HCT116 (cell line): ENCODE measurements at regions not wholly inside any gene's neighbourhood (a gene's known extent, or its start where the extent isn't known, plus 50 kb on each side); places are given as distances from the start of the nearest gene placed in this dataset.

Source experiments
- ATAC-seq: fragments of 200-7000 bp; cut with Tn5 transposase; 2 replicates; pipeline ENCODE4 v1.9.1; 2020; ENCODE audit warnings: mild to moderate bottlenecking, moderate library complexity
- BruUV-seq: library from RNA; stranded (reverse); fragments of 400-500 nt; replicated peaks from 2 replicates; lab custom pipeline; 2021; lab: Mats Ljungman, UMichigan
- CTCF ChIA-PET: fragments of 300-600 bp; sonication (Branson Sonifier 250); formaldehyde crosslinking; loops from one replicate; lab custom pipeline; 2021; ENCODE audit warnings: antibody characterized with exemption; lab: Charles Lee
- POLR2A ChIA-PET: fragments of 300-600, 350-600 bp; sonication (Branson Sonifier 250); formaldehyde crosslinking; loops from one replicate; lab custom pipeline; 2021; ENCODE audit warnings: antibody characterized with exemption; lab: Charles Lee
- RAD21 ChIA-PET, 2 experiments: fragments of 300-600 bp; sonication (Branson Sonifier 250); formaldehyde crosslinking; loops; one replicate each; lab custom pipeline; 2023; ENCODE audit warnings: low total read pairs in 2 of 2; ENCODE audit not compliant: uncharacterized antibody in 2 of 2, unreplicated experiment in 2 of 2, low non-redundant PET in 1 of 2; lab: Charles Lee
- DNase-seq: peaks from one replicate; pipeline ENCODE4 v3.0.0-alpha.2; 2010; ENCODE audit warnings: low read depth, low spot score
- H2AFZ ChIP-seq: fragments of 200-600 bp; shearing (Covaris generic), sonication (generic); 2 replicates; pipeline ENCODE4 v1.6.1; 2017; ENCODE audit warnings: low read depth, mixed run types, mixed read lengths, antibody characterized with exemption, low read length; ENCODE audit not compliant: poor library complexity, severe bottlenecking
- H3K27ac ChIP-seq: 2 replicates; pipeline ENCODE4 v1.5.1; 2012; ENCODE audit warnings: low read depth, low read length
- H3K27me3 ChIP-seq: fragments of 200-600 bp; sonication (generic); 2 replicates; pipeline ENCODE4 v1.6.1; 2016; ENCODE audit warnings: mixed run types, low read length, mixed read lengths; ENCODE audit not compliant: insufficient read depth
- H3K36me3 ChIP-seq, 2 experiments: fragments of 200-500 bp in 1 of 2; fragments of 200-600 bp in 1 of 2; sonication (Bioruptor generic) in 1 of 2; sonication (generic) in 1 of 2; 2 replicates each; pipeline versions ENCODE4 v1.5.1 to v1.6.1; 2014 to 2016; ENCODE audit warnings: low read length in 2 of 2, inconsistent platforms in 1 of 2, mixed read lengths in 1 of 2, mixed run types in 1 of 2; ENCODE audit not compliant: insufficient read depth in 2 of 2, control insufficient read depth in 1 of 2
- H3K4me1 ChIP-seq, 2 experiments: fragments of 200-600 bp in 1 of 2; sonication (generic) in 1 of 2; 2 replicates each; pipeline versions ENCODE4 v1.5.1 to v1.6.1; 2012 to 2017; ENCODE audit warnings: low read length in 2 of 2, inconsistent platforms in 1 of 2, mild to moderate bottlenecking in 1 of 2, mixed read lengths in 1 of 2, mixed run types in 1 of 2, moderate library complexity in 1 of 2; ENCODE audit not compliant: insufficient read depth in 2 of 2, control insufficient read depth in 1 of 2
- H3K4me2 ChIP-seq: fragments of 200-600 bp; sonication (generic); 2 replicates; pipeline ENCODE4 v1.6.1; 2017; ENCODE audit warnings: mixed run types, low read length, mixed read lengths
- H3K4me3 ChIP-seq, 2 experiments: fragments of 200-600 bp in 1 of 2; sonication (generic) in 1 of 2; replicated peaks in 1 of 2; 2 replicates each; pipeline ENCODE4 v1.5.1; 2011 to 2016; ENCODE audit warnings: low read length in 2 of 2, control low read depth in 1 of 2, low read depth in 1 of 2, mild to moderate bottlenecking in 1 of 2, mixed read lengths in 1 of 2, mixed run types in 1 of 2
- H3K79me2 ChIP-seq: fragments of 200-600 bp; sonication (generic); 2 replicates; pipeline ENCODE4 v1.6.1; 2017; ENCODE audit warnings: mild to moderate bottlenecking, mixed run types, low read length, moderate library complexity, mixed read lengths; ENCODE audit not compliant: insufficient read depth
- H3K9ac ChIP-seq: fragments of 200-600 bp; sonication (generic); 2 replicates; pipeline ENCODE4 v1.6.1; 2016; ENCODE audit warnings: low read length, mixed read lengths
- H3K9me2 ChIP-seq: fragments of 200-600 bp; sonication (generic), shearing (Covaris generic); 2 replicates; pipeline ENCODE4 v1.6.1; 2017; ENCODE audit warnings: mixed run types, mild to moderate bottlenecking, moderate library complexity; ENCODE audit not compliant: insufficient read depth
- H3K9me3 ChIP-seq, 2 experiments: fragments of 200-500 bp in 1 of 2; fragments of 200-600 bp in 1 of 2; sonication (Bioruptor generic) in 1 of 2; sonication (generic) in 1 of 2; 2 replicates each; pipeline ENCODE4 v1.6.1; 2014 to 2017; ENCODE audit warnings: low read length in 2 of 2, mixed read lengths in 2 of 2, inconsistent platforms in 1 of 2, low read depth in 1 of 2, mild to moderate bottlenecking in 1 of 2, mixed run types in 1 of 2, moderate library complexity in 1 of 2; ENCODE audit not compliant: control insufficient read depth in 1 of 2, insufficient read depth in 1 of 2
- H4K20me1 ChIP-seq: fragments of 200-600 bp; sonication (generic), shearing (Covaris generic); 2 replicates; pipeline ENCODE4 v1.6.1; 2017; ENCODE audit warnings: mixed run types, mild to moderate bottlenecking, moderate library complexity; ENCODE audit not compliant: insufficient read depth
- EZH2 ChIP-seq: fragments of 200-600 bp; sonication (generic); IDR thresholded peaks from 2 replicates; pipeline ENCODE4 v1.6.1; 2017; ENCODE audit warnings: antibody characterized with exemption, mixed run types
- EZH2phosphoT487 ChIP-seq: fragments of 200-600 bp; IDR thresholded peaks from 2 replicates; pipeline ENCODE4 v1.6.1; 2018; ENCODE audit warnings: antibody characterized with exemption, borderline replicate concordance
- JUND ChIP-seq: IDR thresholded peaks from 2 replicates; pipeline ENCODE4 v1.6.1; 2012
- POLR2A ChIP-seq: IDR thresholded peaks from 2 replicates; pipeline ENCODE4 v1.7.0; 2011; ENCODE audit warnings: borderline replicate concordance; ENCODE audit not compliant: insufficient read depth, insufficient read length; ENCODE audit errors: extremely low read depth
- SIN3A ChIP-seq: IDR thresholded peaks from 2 replicates; pipeline ENCODE4 v1.6.1; 2012; ENCODE audit warnings: low read depth
- YY1 ChIP-seq: IDR thresholded peaks from 2 replicates; pipeline ENCODE4 v1.6.1; 2011; ENCODE audit warnings: low read length, low read depth, moderate library complexity, mild to moderate bottlenecking; ENCODE audit not compliant: insufficient replicate concordance; ENCODE audit errors: extremely low read depth
- ZNF274 ChIP-seq: fragments of 200-500 bp; sonication (Bioruptor generic); IDR thresholded peaks from 2 replicates; pipeline ENCODE4 v1.6.1; 2014; ENCODE audit warnings: mild to moderate bottlenecking, low read depth, low read length, inconsistent platforms
- intact Hi-C: fragments of 100-400 bp; cut with micrococcal nuclease; formaldehyde crosslinking; loops from 2 replicates; pipeline ENCODE4 v1.10.0; 2022
- TF ChIP-seq, protein P1 (sequence below): IDR thresholded peaks from 2 replicates; pipeline ENCODE4 v1.6.1; 2012; ENCODE audit warnings: low read depth
- TF ChIP-seq, protein P2 (sequence below): IDR thresholded peaks from 2 replicates; pipeline ENCODE4 v1.6.1; 2012
- TF ChIP-seq, protein P3 (sequence below), 3 experiments: fragments of 200-600 bp in 1 of 3; sonication (generic) in 1 of 3; IDR thresholded peaks in 2 of 3; conservative IDR thresholded peaks in 1 of 3; 2 replicates each; pipeline ENCODE4 v1.5.1; 2012 to 2017; ENCODE audit warnings: low read depth in 2 of 3, low read length in 2 of 3, antibody characterized with exemption in 1 of 3, borderline replicate concordance in 1 of 3, control low read depth in 1 of 3, mild to moderate bottlenecking in 1 of 3, mixed read lengths in 1 of 3, mixed run types in 1 of 3, moderate library complexity in 1 of 3; ENCODE audit not compliant: insufficient read depth in 1 of 3
- TF ChIP-seq, protein P4 (sequence below): IDR thresholded peaks from 2 replicates; pipeline ENCODE4 v1.6.1; 2011; ENCODE audit warnings: mild to moderate bottlenecking, low read length, moderate library complexity; ENCODE audit not compliant: insufficient replicate concordance; ENCODE audit errors: extremely low read depth

DNA sequence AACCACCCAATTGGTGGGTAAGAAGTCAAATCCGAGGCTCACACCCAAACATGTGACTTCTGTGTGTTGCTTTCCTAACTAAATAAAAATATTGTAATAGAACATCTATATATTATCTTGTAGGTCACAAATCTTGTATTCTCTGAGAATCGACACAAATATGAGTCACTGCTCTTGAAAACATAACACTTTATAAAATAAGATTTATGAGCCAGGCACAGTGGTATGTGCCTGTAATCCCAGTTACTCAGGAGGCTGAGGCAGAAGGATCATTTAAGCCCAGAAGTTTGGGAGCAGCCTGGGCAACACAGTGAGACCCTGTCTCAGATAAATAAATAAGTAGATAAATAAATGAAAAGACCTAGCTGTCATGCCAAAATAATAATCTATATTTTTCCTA, 624.1 kb downstream of the ANXA1 start:
- no peak overlapping the region for H3K4me2 ChIP-seq
- TF ChIP-seq ZNF274 (no peak), SIN3A (no peak), YY1 (no peak), POLR2A (no peak), JUND (no peak), EZH2phosphoT487 (no peak), EZH2 (no peak)
- H3K9me2 ChIP-seq = no peaks in the 10 kb centered on the region
- intact Hi-C loops = no loop called here
- H3K9ac ChIP-seq = no peak overlapping the region
- DNase-seq = no peak
- RAD21 ChIA-PET = no interaction called here
- no peak overlapping the region for H2AFZ ChIP-seq
- no peak overlapping the region for H3K27ac ChIP-seq
- H3K36me3 ChIP-seq = no peaks in the 10 kb centered on the region
- no peak overlapping the region for H3K4me3 ChIP-seq
- no peaks in the 10 kb centered on the region for H3K4me1 ChIP-seq
- H4K20me1 ChIP-seq = no peaks in the 10 kb centered on the region; the same call in 1 of the 2 replicates
- CTCF ChIA-PET = no interaction called here
- H3K79me2 ChIP-seq = no peaks in the 10 kb centered on the region
- no peaks in the 10 kb centered on the region for H3K27me3 ChIP-seq
- no peak for ATAC-seq
- no peaks in the 10 kb centered on the region for H3K9me3 ChIP-seq
- POLR2A ChIA-PET = no interaction called here
- BruUV-seq = no TSS peak

DNA sequence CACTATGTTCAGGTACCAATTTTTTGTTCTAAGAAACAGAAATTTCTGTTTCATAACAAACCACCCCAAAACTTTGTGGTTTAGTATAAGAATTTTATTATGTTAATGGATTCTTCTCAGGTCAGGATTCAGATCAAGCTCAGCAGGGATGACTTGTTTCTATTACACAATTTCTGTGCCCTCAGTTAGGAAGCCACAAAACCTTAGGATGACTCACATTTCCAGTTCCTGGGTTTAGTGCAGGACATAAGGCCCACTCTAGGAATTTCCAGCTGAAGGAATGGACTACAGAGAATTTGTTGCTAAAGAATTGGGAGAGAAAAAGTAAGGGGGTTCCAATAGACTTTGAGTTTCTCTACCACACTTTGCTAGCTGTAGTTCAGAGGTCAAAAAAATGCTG, 629.3 kb downstream of the ANXA1 start:
- BruUV-seq = no TSS peak
- Histone ChIP-seq H3K27ac (no peak overlapping the region), H3K9me3 (no peaks in the 10 kb centered on the region)
- TF ChIP-seq, protein P1, sequence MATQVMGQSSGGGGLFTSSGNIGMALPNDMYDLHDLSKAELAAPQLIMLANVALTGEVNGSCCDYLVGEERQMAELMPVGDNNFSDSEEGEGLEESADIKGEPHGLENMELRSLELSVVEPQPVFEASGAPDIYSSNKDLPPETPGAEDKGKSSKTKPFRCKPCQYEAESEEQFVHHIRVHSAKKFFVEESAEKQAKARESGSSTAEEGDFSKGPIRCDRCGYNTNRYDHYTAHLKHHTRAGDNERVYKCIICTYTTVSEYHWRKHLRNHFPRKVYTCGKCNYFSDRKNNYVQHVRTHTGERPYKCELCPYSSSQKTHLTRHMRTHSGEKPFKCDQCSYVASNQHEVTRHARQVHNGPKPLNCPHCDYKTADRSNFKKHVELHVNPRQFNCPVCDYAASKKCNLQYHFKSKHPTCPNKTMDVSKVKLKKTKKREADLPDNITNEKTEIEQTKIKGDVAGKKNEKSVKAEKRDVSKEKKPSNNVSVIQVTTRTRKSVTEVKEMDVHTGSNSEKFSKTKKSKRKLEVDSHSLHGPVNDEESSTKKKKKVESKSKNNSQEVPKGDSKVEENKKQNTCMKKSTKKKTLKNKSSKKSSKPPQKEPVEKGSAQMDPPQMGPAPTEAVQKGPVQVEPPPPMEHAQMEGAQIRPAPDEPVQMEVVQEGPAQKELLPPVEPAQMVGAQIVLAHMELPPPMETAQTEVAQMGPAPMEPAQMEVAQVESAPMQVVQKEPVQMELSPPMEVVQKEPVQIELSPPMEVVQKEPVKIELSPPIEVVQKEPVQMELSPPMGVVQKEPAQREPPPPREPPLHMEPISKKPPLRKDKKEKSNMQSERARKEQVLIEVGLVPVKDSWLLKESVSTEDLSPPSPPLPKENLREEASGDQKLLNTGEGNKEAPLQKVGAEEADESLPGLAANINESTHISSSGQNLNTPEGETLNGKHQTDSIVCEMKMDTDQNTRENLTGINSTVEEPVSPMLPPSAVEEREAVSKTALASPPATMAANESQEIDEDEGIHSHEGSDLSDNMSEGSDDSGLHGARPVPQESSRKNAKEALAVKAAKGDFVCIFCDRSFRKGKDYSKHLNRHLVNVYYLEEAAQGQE = no peak
- TF ChIP-seq, protein P2, sequence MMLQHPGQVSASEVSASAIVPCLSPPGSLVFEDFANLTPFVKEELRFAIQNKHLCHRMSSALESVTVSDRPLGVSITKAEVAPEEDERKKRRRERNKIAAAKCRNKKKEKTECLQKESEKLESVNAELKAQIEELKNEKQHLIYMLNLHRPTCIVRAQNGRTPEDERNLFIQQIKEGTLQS = no peak
- TF ChIP-seq, protein P3, sequence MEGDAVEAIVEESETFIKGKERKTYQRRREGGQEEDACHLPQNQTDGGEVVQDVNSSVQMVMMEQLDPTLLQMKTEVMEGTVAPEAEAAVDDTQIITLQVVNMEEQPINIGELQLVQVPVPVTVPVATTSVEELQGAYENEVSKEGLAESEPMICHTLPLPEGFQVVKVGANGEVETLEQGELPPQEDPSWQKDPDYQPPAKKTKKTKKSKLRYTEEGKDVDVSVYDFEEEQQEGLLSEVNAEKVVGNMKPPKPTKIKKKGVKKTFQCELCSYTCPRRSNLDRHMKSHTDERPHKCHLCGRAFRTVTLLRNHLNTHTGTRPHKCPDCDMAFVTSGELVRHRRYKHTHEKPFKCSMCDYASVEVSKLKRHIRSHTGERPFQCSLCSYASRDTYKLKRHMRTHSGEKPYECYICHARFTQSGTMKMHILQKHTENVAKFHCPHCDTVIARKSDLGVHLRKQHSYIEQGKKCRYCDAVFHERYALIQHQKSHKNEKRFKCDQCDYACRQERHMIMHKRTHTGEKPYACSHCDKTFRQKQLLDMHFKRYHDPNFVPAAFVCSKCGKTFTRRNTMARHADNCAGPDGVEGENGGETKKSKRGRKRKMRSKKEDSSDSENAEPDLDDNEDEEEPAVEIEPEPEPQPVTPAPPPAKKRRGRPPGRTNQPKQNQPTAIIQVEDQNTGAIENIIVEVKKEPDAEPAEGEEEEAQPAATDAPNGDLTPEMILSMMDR (IDR thresholded peaks at IDR 0.05 in 2 of 3, conservative IDR thresholded peaks at IDR 0.05 in 1 of 3; ENCODE audit: borderline replicate concordance in 1 of 3, insufficient read depth in 1 of 3, low read depth in 2 of 3, low read length in 2 of 3) = no peak
- TF ChIP-seq EZH2phosphoT487 = no peak
- TF ChIP-seq, protein P4, sequence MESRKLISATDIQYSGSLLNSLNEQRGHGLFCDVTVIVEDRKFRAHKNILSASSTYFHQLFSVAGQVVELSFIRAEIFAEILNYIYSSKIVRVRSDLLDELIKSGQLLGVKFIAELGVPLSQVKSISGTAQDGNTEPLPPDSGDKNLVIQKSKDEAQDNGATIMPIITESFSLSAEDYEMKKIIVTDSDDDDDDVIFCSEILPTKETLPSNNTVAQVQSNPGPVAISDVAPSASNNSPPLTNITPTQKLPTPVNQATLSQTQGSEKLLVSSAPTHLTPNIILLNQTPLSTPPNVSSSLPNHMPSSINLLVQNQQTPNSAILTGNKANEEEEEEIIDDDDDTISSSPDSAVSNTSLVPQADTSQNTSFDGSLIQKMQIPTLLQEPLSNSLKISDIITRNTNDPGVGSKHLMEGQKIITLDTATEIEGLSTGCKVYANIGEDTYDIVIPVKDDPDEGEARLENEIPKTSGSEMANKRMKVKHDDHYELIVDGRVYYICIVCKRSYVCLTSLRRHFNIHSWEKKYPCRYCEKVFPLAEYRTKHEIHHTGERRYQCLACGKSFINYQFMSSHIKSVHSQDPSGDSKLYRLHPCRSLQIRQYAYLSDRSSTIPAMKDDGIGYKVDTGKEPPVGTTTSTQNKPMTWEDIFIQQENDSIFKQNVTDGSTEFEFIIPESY = no peak
- TF ChIP-seq, all 23 proteins: peak for 0
- intact Hi-C loops = no loop called here
- CTCF ChIA-PET = no interaction called here
- Histone ChIP-seq H3K9ac (no peak overlapping the region), H2AFZ (no peak overlapping the region), H3K4me3 (no peak overlapping the region), H3K36me3 (no peaks in the 10 kb centered on the region), H3K27me3 (no peaks in the 10 kb centered on the region), H3K79me2 (no peaks in the 10 kb centered on the region), H4K20me1 (no peaks in the 10 kb centered on the region; the same call in 1 of the 2 replicates), H3K4me2 (no peak overlapping the region), H3K9me2 (no peaks in the 10 kb centered on the region), H3K4me1 (no peaks in the 10 kb centered on the region)
- no peak for DNase-seq
- RAD21 ChIA-PET = no interaction called here
- no peak for ATAC-seq
- POLR2A ChIA-PET = no interaction called here
